MM.1S (cell line): ENCODE measurements at regions not wholly inside any gene's neighbourhood (a gene's known extent, or its start where the extent isn't known, plus 50 kb on each side); places are given as distances from the start of the nearest gene placed in this dataset.

Source experiments
- DNase-seq: peaks from one replicate; pipeline ENCODE4 v3.0.0-alpha.2; 2015
- H2AFZ ChIP-seq: fragments of 300-600 bp; sonication (generic); 2 replicates; pipeline ENCODE4 v1.6.0; 2016; ENCODE audit warnings: antibody characterized with exemption, low read length
- H3F3A ChIP-seq: fragments of 300-600 bp; sonication (generic); 2 replicates; pipeline ENCODE4 v1.6.1; 2016; ENCODE audit warnings: mild to moderate bottlenecking, antibody characterized with exemption, low read length, moderate library complexity, mixed read lengths; ENCODE audit not compliant: insufficient read depth
- H3K27ac ChIP-seq: fragments of 300-600 bp; sonication (generic); 2 replicates; pipeline ENCODE4 v1.5.1; 2016; ENCODE audit warnings: mild to moderate bottlenecking, low read length
- H3K27me3 ChIP-seq: fragments of 300-600 bp; sonication (generic); replicated peaks from 2 replicates; pipeline ENCODE4 v1.6.0; 2016; ENCODE audit warnings: low read length; ENCODE audit not compliant: insufficient read depth
- H3K36me3 ChIP-seq: fragments of 300-600 bp; sonication (generic); replicated peaks from 2 replicates; pipeline ENCODE4 v1.6.1; 2016; ENCODE audit warnings: mild to moderate bottlenecking, low read length, mixed read lengths; ENCODE audit not compliant: insufficient read depth
- H3K4me1 ChIP-seq: fragments of 300-600 bp; sonication (generic); 2 replicates; pipeline ENCODE4 v1.6.1; 2016; ENCODE audit warnings: low read length, mixed read lengths
- H3K4me2 ChIP-seq: fragments of 300-600 bp; sonication (generic); 2 replicates; pipeline ENCODE4 v1.6.0; 2016; ENCODE audit warnings: low read depth, low read length
- H3K4me3 ChIP-seq: fragments of 300-600 bp; sonication (generic); 2 replicates; pipeline ENCODE4 v1.5.1; 2016; ENCODE audit warnings: low read length, mixed read lengths
- H3K79me2 ChIP-seq: fragments of 300-600 bp; sonication (generic); 2 replicates; pipeline ENCODE4 v1.6.1; 2016; ENCODE audit warnings: mixed run types, low read length, mixed read lengths
- H3K9ac ChIP-seq: fragments of 300-600 bp; sonication (generic); 2 replicates; pipeline ENCODE4 v1.6.1; 2016; ENCODE audit warnings: low read length, mixed read lengths
- H3K9me2 ChIP-seq: fragments of 300-600 bp; sonication (generic); replicated peaks from 2 replicates; pipeline ENCODE4 v1.6.1; 2016; ENCODE audit warnings: mild to moderate bottlenecking, low read length, mixed read lengths; ENCODE audit not compliant: insufficient read depth
- H3K9me3 ChIP-seq: fragments of 300-600 bp; sonication (generic); replicated peaks from 2 replicates; pipeline ENCODE4 v1.6.1; 2016; ENCODE audit warnings: mild to moderate bottlenecking, low read length, mixed read lengths; ENCODE audit not compliant: insufficient read depth
- H4K20me1 ChIP-seq: fragments of 300-600 bp; sonication (generic); 2 replicates; pipeline ENCODE4 v1.6.1; 2016; ENCODE audit warnings: mild to moderate bottlenecking, low read length, moderate library complexity, mixed read lengths; ENCODE audit not compliant: insufficient read depth
- EZH2 ChIP-seq: fragments of 300-600 bp; sonication (generic); optimal IDR thresholded peaks from 2 replicates; pipeline ENCODE3; 2017; ENCODE audit warnings: low read depth, mild to moderate bottlenecking, antibody characterized with exemption, low read length, mixed read lengths
- EZH2phosphoT487 ChIP-seq: fragments of 300-600 bp; sonication (generic); IDR thresholded peaks from 2 replicates; pipeline ENCODE4 v1.6.1; 2018; ENCODE audit warnings: antibody characterized with exemption, low read length
- TF ChIP-seq, protein P1 (sequence below): fragments of 300-600 bp; sonication (generic); IDR thresholded peaks from 2 replicates; pipeline ENCODE4 v1.5.1; 2016; ENCODE audit warnings: antibody characterized with exemption, low read length, mixed read lengths

DNA sequence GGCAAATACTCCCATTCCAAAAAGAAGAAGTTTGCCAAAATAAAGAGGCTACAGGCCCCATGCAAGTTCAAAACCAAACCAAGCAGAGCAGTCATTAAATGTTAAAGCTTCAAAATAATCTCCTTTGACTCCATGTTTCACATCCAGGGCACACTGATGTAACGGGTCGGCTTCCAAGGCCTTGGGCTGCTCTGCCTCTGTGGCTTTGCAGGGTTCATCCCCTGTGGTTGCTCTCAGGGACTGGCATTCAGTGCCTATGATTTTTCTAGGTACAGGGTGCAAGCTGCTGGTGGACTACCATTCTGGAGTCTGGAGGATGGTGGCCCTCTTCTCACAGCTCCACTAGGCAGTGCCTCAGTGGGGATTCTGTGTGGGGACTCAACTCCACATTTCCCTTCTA lies 971.6 kb upstream of the MBL2 start:
- H3K9me2 ChIP-seq = no peaks in the 10 kb centered on the region
- no peak overlapping the region for H3K9ac ChIP-seq
- H3K36me3 ChIP-seq = no peaks in the 10 kb centered on the region
- H3F3A ChIP-seq = no peaks in the 10 kb centered on the region
- no peaks in the 10 kb centered on the region for H3K27me3 ChIP-seq
- no peaks in the 10 kb centered on the region for H3K79me2 ChIP-seq
- H3K9me3 ChIP-seq = no peaks in the 10 kb centered on the region
- no peak overlapping the region for H3K27ac ChIP-seq
- H4K20me1 ChIP-seq = no peaks in the 10 kb centered on the region
- no peak for DNase-seq
- H2AFZ ChIP-seq = no peak overlapping the region
- H3K4me1 ChIP-seq = no peaks in the 10 kb centered on the region
- TF ChIP-seq, protein P1, sequence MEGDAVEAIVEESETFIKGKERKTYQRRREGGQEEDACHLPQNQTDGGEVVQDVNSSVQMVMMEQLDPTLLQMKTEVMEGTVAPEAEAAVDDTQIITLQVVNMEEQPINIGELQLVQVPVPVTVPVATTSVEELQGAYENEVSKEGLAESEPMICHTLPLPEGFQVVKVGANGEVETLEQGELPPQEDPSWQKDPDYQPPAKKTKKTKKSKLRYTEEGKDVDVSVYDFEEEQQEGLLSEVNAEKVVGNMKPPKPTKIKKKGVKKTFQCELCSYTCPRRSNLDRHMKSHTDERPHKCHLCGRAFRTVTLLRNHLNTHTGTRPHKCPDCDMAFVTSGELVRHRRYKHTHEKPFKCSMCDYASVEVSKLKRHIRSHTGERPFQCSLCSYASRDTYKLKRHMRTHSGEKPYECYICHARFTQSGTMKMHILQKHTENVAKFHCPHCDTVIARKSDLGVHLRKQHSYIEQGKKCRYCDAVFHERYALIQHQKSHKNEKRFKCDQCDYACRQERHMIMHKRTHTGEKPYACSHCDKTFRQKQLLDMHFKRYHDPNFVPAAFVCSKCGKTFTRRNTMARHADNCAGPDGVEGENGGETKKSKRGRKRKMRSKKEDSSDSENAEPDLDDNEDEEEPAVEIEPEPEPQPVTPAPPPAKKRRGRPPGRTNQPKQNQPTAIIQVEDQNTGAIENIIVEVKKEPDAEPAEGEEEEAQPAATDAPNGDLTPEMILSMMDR = no peak
- TF ChIP-seq EZH2phosphoT487 (no peak), EZH2 (no peak)
- no peak overlapping the region for H3K4me3 ChIP-seq
- no peak overlapping the region for H3K4me2 ChIP-seq

DNA sequence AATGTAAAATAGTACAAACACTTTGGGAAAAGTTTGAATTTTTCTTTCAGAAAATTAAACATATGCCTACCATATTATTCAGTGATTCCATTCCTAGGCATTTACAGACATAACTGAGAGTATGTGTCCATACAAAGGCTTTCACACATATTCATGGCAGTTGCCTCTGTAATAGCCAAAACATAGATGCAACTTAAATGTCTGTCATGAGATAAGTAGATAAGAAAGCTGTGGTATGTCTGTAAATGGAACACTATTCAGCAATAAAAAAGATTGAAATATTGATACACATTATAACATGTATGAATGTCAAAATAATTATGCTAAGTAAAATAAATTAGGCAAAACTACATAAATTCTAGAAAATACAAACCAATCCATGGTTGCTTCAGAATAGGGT lies 964.5 kb upstream of the MBL2 start:
- H3K4me2 ChIP-seq = no peak overlapping the region
- no peak overlapping the region for H3K27ac ChIP-seq
- no peaks in the 10 kb centered on the region for H4K20me1 ChIP-seq
- no peaks in the 10 kb centered on the region for H3K79me2 ChIP-seq
- no peaks in the 10 kb centered on the region for H3K27me3 ChIP-seq
- no peak for DNase-seq
- TF ChIP-seq EZH2 = no peak
- H3K4me1 ChIP-seq = no peaks in the 10 kb centered on the region
- H2AFZ ChIP-seq = no peak overlapping the region
- no peaks in the 10 kb centered on the region for H3K9me2 ChIP-seq
- H3K9me3 ChIP-seq = no peaks in the 10 kb centered on the region
- H3K9ac ChIP-seq = no peak overlapping the region
- no peak overlapping the region for H3K4me3 ChIP-seq
- H3K36me3 ChIP-seq = no peaks in the 10 kb centered on the region
- no peaks in the 10 kb centered on the region for H3F3A ChIP-seq

DNA sequence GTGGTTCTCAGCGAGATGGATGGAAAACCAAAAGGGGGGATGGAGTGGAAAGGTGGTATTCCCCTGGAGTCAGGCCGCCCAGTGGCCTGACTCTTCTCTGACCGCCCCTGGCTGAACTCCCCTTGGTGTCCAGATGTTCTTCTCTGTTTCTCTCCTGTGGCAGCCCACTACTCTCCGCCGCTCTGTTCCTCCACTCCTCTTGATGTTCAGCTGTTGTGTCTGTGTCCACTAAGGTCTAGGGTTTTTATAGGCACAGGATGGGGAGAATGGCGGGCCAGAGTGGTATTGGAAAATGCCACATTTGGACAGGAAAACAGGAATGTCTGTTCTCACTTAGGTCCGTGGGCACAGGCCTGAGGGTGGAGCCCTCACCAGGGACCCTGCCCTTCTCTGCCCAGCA lies 954.3 kb upstream of the MBL2 start:
- H4K20me1 ChIP-seq = no peaks in the 10 kb centered on the region
- no peaks in the 10 kb centered on the region for H3F3A ChIP-seq
- H3K9me3 ChIP-seq = no peaks in the 10 kb centered on the region
- TF ChIP-seq EZH2 = no peak
- no peak for TF ChIP-seq EZH2phosphoT487
- TF ChIP-seq, protein P1 = no peak
- H3K4me1 ChIP-seq = no peaks in the 10 kb centered on the region
- H2AFZ ChIP-seq = no peak overlapping the region
- no peak overlapping the region for H3K9ac ChIP-seq
- DNase-seq = no peak
- no peak overlapping the region for H3K27ac ChIP-seq
- H3K36me3 ChIP-seq = no peaks in the 10 kb centered on the region
- H3K27me3 ChIP-seq = no peaks in the 10 kb centered on the region
- no peaks in the 10 kb centered on the region for H3K9me2 ChIP-seq
- H3K4me3 ChIP-seq = no peak overlapping the region
- no peak overlapping the region for H3K4me2 ChIP-seq
- no peaks in the 10 kb centered on the region for H3K79me2 ChIP-seq

DNA sequence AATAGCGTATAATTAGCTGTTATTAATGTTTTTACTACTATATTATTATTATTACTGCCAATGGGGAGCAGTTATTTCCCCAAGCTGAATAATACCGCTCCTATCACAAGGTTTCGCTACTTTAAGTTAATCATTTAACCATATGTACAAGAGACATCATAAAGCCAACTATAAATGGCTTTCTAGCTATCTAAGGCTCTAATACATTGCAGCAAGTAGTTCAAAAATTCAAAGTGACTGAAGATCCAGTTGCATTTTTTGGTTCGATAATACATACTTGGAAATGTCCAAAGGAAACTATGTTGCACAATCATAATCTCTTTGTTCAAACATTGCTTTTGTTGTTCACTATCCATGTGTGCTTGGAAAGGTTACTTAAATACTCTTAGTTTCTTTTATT lies 952.0 kb upstream of the MBL2 start:
- DNase-seq = no peak
- H4K20me1 ChIP-seq = no peaks in the 10 kb centered on the region
- no peaks in the 10 kb centered on the region for H3K4me1 ChIP-seq
- H3K27me3 ChIP-seq = no peaks in the 10 kb centered on the region
- H3K27ac ChIP-seq = no peak overlapping the region
- no peaks in the 10 kb centered on the region for H3F3A ChIP-seq
- no peaks in the 10 kb centered on the region for H3K79me2 ChIP-seq
- H3K36me3 ChIP-seq = no peaks in the 10 kb centered on the region
- no peak overlapping the region for H3K4me3 ChIP-seq
- no peak overlapping the region for H3K4me2 ChIP-seq
- H3K9ac ChIP-seq = no peak overlapping the region
- H3K9me3 ChIP-seq = no peaks in the 10 kb centered on the region
- no peaks in the 10 kb centered on the region for H3K9me2 ChIP-seq
- no peak overlapping the region for H2AFZ ChIP-seq
- TF ChIP-seq, protein P1 = no peak
- TF ChIP-seq EZH2 = no peak
- TF ChIP-seq EZH2phosphoT487 = no peak
